Cortex of kidney (tissue), 1 donor: ENCODE measurements at regions not wholly inside any gene's neighbourhood (a gene's known extent, or its start where the extent isn't known, plus 50 kb on each side); places are given as distances from the start of the nearest gene placed in this dataset.

Experiments
- DNase-seq: peaks from one replicate; lab custom pipeline; 2025; lab: John Stamatoyannopoulos, UW

- DNase-seq = no peak
Observed at GRCh38 chr14:98751110-98751509, 520.9 kb downstream of the BCL11B start.

DNA sequence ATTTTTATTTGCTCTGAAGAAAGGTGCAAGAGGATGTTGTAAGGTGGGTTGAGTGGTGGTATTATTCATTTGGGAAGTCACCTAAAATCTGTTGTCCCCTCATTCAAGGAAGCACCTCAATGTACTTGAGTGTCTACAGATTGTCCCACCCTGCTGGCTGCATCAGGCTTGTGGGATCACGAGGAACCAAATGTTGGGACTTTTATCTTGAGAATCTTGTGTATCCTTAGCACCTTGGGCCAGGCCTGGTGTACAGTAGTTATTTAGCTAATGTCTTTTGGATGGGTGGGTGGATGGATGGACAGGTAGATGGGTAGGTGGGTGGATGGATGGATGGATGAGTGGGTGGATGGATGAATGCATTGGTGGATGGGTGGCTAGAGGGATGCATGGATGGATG, 519.3 kb downstream of the BCL11B start:
- DNase-seq = no peak

DNA sequence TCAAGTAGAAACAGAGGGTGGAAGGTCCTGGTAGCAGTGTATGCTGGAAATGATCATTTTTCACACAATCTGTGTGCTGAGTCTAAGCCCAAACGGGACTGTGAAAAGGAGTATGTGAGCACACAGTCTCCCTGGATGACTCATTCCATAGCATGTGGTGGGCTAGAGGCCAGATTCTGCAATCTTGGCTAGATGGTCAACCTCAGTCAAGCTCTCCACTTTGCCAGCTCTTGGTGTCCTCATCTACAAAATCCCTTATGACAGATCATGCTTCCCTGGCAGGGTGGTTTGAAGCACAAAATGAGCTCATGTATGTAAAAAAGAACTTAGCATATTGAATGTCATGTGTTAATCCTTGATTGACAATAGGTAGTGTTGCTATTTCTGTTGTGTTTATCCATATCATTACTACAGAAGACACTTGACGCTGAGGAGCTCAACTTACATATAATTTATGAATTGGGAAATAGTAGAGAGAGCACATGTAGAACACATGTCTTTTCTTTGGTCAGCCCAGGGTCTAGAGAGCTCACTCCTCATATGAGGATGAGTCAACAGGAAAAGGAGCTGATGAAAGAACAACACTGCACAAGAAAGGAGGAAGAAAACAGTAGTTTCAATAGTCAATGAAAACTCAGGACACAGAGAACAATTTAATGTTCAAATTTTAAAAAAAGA, 517.5 kb downstream of the BCL11B start:
- no peak for DNase-seq

- DNase-seq = no peak
Observed at GRCh38 chr14:98756749-98757148, 515.2 kb downstream of the BCL11B start.

DNA sequence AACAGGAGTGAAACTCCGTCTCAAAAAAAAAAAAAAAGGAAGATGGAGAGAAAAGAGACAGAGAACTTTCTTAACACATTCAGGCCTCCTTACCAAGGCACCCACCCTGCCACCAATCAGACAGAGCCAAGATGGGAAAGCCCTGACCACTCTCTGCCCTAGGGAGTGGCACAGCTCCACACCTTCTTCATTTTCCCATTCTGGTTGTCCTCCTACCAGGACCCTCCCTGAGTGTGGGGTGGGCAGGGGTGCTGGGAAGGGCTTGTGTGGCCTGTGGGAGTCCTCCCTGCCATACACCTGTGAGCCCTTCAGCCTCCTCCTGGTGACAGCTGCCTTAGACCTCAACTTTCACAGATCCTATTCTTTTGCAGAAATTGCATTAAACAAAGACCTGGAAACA, 513.6 kb downstream of the BCL11B start:
- DNase-seq = no peak

DNA sequence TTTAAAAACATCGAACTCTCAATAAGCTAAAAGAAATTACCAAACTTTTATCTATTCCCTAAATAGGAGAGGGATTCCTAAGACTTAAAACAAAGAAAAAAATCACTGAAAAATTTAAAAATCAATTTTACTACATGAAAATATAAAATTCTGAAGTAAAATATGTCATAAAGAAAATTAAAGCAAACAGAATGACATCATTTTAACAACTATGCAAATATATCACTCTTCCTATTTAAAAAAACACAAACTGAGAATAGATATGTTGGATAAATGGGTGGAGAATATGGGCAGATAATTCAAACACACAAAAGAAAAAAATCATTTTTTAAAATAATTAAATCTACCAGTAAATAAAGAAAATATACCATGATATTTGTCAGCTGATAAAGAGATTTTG, 510.0 kb downstream of the BCL11B start:
- no peak for DNase-seq

DNA sequence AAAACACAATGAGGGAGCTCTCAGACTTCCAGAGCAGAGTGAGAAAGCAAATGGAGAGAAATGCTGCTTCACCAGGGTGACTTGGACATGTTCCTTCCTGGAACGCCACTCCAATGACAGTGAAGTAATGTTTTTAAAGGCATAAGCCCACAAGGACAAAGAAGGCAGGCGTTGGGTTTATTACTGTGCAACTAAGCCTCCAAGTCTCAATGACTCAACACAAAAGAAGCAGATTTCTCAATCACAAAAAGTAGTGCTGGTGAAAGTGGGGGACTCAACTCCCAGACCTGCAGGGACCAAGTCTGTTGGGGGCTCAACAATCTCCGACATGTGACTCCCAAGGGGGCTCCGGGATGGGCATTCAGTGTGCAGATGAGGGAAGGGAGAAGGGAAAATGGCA, 505.2 kb downstream of the BCL11B start:
- DNase-seq = no peak

DNA sequence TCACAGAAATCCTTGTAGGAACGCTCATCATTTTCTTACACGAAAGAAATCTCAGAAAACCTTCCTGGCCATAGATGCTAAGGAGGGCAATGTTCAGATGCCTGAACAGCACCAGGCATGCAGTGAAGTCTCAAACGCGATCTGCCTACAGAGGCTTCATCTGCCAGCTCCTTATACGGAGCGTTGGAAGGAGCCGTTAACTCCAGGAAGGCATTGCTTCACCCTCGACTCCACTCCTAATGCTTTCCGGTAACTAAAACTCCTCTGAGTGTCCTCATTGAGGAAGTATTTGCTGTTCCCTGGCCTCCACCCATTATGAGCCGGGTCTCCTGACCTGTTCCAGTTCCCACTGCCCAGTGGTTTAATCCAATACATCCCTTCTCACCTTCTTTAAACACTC, 502.7 kb downstream of the BCL11B start:
- no peak for DNase-seq

DNA sequence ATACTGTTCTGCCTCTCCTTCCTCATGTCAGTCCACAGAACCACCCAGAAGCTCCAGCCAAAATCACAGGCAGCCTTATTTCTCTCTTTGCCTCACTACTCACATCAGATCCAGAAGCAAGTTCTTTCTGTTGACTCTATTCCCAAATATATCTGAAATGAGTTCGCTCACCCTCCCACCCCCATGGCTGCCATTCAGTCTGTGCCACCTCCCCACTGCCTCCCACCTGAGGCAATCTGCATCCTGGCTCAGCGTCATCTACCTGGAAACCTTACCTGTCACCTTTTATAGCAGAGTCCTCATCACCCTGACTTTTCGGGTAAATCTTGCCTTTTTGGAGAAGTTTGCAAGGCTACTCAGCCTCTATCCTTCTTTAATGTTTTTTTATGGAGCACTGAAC, 501.8 kb downstream of the BCL11B start:
- DNase-seq = no peak

- no peak for DNase-seq
Observed at GRCh38 chr14:98773814-98774213, 498.2 kb downstream of the BCL11B start.

DNA sequence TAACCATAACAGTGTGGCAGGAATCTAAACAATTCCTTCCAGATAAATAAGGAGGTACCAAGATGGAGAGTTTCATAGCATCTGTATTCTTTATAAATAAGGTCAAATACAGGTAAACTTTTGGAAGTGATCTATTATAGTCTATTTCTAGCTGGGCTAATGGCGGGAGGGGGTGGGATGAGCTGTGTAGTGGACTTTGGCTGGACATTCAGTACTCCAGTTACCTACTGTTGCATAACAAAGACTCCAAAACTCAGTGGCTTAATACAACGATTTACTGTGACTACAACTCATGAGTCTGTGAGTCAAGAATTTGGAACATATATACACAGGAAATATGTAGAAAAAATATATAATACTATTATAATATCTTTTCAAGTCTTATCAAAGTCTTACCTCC, 496.1 kb downstream of the BCL11B start:
- DNase-seq = no peak

- DNase-seq = no peak
Observed at GRCh38 chr14:98782062-98782461, 489.9 kb downstream of the BCL11B start.

DNA sequence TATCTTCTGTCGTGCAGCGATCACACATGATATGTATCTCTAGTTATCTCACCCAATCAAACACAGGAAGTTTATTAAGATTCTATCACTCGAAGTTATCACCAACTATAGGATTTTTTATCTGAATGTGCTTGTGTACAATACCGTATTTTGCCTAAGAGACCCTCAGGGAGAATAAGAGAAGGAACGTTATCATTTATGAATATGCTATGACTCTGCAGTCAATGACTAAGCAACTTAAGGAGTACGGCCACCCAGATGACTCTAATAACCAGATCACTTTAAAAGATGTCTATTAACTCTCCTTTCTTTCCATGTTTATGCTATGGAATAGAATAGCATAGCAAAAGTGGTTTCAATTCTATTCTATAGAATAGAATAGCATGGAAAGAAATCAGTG, 486.4 kb downstream of the BCL11B start:
- no peak for DNase-seq

DNA sequence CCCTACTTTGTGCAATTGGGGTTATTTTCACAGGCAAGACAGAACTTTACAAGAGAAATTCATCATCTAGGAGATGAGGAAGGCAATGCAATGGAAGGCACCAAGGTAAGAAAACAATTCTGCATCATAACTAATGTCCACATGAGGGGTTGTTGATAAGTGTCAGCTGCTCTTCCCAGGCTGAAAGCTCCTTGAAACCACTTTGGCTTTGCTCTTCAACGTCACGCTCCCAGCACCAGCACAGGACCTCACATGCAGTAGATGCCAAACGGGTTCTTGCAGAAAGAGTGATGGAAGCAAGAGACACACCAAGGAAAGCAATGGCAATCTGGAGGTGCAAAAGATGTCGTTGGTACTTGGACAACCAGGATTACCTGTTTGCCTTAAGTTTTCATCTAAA, 485.5 kb downstream of the BCL11B start:
- no peak for DNase-seq

- DNase-seq = no peak
Observed at GRCh38 chr14:98791661-98792060, 480.3 kb downstream of the BCL11B start.

- no peak for DNase-seq
Observed at GRCh38 chr14:98792171-98792570, 479.8 kb downstream of the BCL11B start.

- DNase-seq = no peak
Observed at GRCh38 chr14:98798099-98798498, 473.9 kb downstream of the BCL11B start.

DNA sequence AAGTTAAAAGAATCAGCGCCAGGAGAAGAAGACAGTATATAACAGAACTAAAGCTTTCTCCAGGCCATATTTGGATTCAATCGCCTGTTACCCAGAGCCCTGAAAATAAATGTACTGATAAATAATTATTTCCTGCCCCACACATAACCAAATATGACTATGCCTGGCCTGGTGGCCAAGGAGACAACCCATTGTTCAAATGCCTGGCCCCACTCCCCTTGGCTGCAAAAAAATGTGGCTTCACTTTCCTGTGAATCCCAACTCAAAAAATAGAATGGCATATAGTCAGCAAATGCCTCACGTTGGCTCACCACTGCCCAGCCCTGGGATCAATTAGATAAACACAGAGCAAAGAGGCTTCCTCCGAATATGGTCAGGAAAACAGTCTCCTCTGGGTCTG, 472.1 kb downstream of the BCL11B start:
- no peak for DNase-seq

GRCh38 chr14:98802044-98802443, 470.0 kb downstream of the BCL11B start:
- no peak for DNase-seq

DNA sequence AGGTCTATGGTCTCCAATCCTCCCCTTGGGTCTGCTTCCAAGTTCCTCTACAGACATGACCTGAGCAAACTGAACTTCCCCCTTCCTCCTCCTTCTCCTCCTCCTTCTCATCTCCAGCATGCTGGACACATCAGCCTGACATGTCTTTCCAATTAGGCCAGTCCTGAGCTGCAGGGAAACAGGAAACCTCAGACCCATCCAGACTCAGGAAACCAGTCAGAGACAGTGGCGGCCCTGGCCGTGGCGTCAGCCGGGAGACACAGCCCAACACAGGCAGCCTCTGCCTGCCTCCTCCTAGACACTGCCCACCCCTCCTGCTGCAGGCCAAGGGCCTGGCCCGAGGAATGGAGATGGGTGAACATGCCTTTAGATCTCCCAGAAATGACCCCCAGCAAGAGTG, 468.8 kb downstream of the BCL11B start:
- DNase-seq = no peak

DNA sequence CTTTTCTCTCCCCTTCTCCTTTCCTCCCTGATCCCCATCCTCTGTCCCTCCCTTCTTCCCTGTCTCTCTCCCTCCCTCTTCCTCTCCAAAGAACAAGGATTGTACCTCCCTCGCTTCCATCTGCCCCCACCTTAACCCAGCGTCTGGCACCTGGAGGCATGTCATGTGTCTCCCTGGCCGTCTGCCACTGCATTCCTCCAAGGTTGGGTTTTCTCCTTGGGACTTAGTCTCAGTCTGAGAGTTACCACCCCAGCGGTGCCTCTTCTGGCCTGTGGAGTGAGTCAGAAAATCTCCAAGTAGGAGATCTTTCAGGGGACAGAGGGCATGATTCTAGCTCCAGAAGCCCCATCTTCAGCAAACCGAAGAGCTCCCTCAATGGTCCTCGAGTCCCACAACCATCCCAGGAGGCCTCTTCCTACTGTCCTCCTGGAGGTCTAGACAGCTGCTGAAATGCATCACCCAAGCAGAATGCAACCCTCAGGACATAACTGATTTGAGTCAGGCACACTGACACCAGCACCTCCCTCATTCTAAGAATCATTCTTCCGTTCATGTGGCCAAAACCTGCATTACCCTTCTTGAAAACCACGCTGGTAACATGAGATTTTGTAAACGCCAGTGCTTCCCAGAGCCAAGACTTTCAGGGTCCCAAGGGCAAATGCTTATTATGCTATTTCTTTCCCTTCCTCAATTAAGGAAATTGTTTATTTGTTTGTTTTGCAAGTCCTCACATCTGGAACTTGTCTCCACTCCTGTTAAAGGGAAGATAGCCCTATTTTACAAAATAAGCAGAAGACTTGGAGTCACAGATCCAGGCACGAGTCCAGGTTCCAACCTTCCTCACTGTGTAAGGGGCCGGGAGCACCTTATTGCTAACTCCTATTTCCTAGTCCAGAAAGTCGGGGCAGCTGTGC, 463.2 kb downstream of the BCL11B start:
- no peak for DNase-seq

GRCh38 chr14:98816195-98816594, 455.8 kb downstream of the BCL11B start:
- no peak for DNase-seq

- no peak for DNase-seq
Observed at GRCh38 chr14:98816720-98817119, 455.3 kb downstream of the BCL11B start.
